ENCODE measurements at regions not wholly inside any gene's neighbourhood (a gene's known extent, or its start where the extent isn't known, plus 50 kb on each side); places are given as distances from the start of the nearest gene placed in this dataset.
A peak's percentile ranks its signal among the peaks of the same experiment; 100 is the strongest.

GRCh38 chr11:130601141-130601540, 152.7 kb downstream of the ADAMTS15 start:
- TF ChIP-seq POLR2A (IDR thresholded peaks at IDR 0.05) = no peak
- peak in 1 of 5 experiments; percentile 22 for TF ChIP-seq CTCF (IDR thresholded peaks at IDR 0.05)
